Esophagus (tissue), 2 donors: ENCODE measurements at regions not wholly inside any gene's neighbourhood (a gene's known extent, or its start where the extent isn't known, plus 50 kb on each side); places are given as distances from the start of the nearest gene placed in this dataset.

Experiments used
- H3K27ac ChIP-seq, 2 donors: one replicate each; pipeline ENCODE4 v1.5.1; 2013; ENCODE audit warnings: low read depth in 2 of 2, mild to moderate bottlenecking in 2 of 2, inconsistent platforms in 1 of 2, low read length in 1 of 2, moderate library complexity in 1 of 2
- H3K27me3 ChIP-seq, 2 donors: one replicate each; pipeline ENCODE4 v1.6.1; 2013; ENCODE audit warnings: low read length in 2 of 2, control low read depth in 1 of 2, mild to moderate bottlenecking in 1 of 2; ENCODE audit not compliant: insufficient read depth in 2 of 2, control insufficient read depth in 1 of 2
- H3K36me3 ChIP-seq, 2 donors: one replicate each; pipeline ENCODE4 v1.6.1; 2013; ENCODE audit warnings: low read length in 1 of 2; ENCODE audit not compliant: control insufficient read depth in 2 of 2, insufficient read depth in 2 of 2
- H3K4me1 ChIP-seq, 2 donors: one replicate each; pipeline ENCODE4 v1.6.1; 2013; ENCODE audit warnings: low read length in 1 of 2; ENCODE audit not compliant: control insufficient read depth in 2 of 2, insufficient read depth in 2 of 2
- H3K4me3 ChIP-seq, 2 donors: one replicate each; pipeline ENCODE4 v1.5.1; 2013; ENCODE audit warnings: low read length in 2 of 2, mild to moderate bottlenecking in 2 of 2, low read depth in 1 of 2, moderate library complexity in 1 of 2
- H3K9me3 ChIP-seq, 2 donors: one replicate each; pipeline ENCODE4 v1.6.1; 2013; ENCODE audit warnings: mild to moderate bottlenecking in 2 of 2, low read depth in 1 of 2, low read length in 1 of 2, moderate library complexity in 1 of 2; ENCODE audit not compliant: control insufficient read depth in 2 of 2, insufficient read depth in 1 of 2
- WGBS, 2 donors: extraction: QIAGEN DNeasy Blood & Tissue Kit; methylation state at CpG; one replicate each; pipeline ENCODE4 v1.1.7; 2013; 5-methylcytosine and 5-hydroxymethylcytosine counted together
- donor health status: healthy with polysubstance abuse.
- donor health status: Bipolar disorder and iron deficiency.

GRCh38 chr4:184544788-184545409 is 70.5 kb upstream of the IRF2 start:
- no peaks in the 10 kb centered on the region for H3K9me3 ChIP-seq
- no peak overlapping the region for H3K27ac ChIP-seq
- H3K27me3 ChIP-seq: no peaks in the 10 kb centered on the region
- no peak overlapping the region for H3K4me3 ChIP-seq
- 39 to 51% methylated on average over 4 of the region's 4 CpGs for WGBS, 2 donors
- H3K4me1 ChIP-seq: no peaks in the 10 kb centered on the region
- no peaks in the 10 kb centered on the region for H3K36me3 ChIP-seq

- Histone ChIP-seq H3K4me3 (no peak overlapping the region), H3K27me3 (no peaks in the 10 kb centered on the region), H3K36me3 (no peaks in the 10 kb centered on the region), H3K4me1 (no peaks in the 10 kb centered on the region), H3K9me3 (no peaks in the 10 kb centered on the region), H3K27ac (no peak overlapping the region)
- 88 to 89% methylated on average over 5 of the region's 5 CpGs for WGBS, 2 donors
These were observed 67.6 kb upstream of the IRF2 start for GRCh38 chr4:184541907-184542306.

GRCh38 chr4:184540307-184540706 is 66.0 kb upstream of the IRF2 start:
- H3K27ac ChIP-seq: no peak overlapping the region
- no peak overlapping the region for H3K4me3 ChIP-seq
- no peaks in the 10 kb centered on the region for H3K4me1 ChIP-seq
- no peaks in the 10 kb centered on the region for H3K36me3 ChIP-seq
- no peaks in the 10 kb centered on the region for H3K27me3 ChIP-seq
- WGBS, 2 donors: 85 to 90% methylated on average over 1 of the region's 1 CpG
- H3K9me3 ChIP-seq: no peaks in the 10 kb centered on the region

DNA sequence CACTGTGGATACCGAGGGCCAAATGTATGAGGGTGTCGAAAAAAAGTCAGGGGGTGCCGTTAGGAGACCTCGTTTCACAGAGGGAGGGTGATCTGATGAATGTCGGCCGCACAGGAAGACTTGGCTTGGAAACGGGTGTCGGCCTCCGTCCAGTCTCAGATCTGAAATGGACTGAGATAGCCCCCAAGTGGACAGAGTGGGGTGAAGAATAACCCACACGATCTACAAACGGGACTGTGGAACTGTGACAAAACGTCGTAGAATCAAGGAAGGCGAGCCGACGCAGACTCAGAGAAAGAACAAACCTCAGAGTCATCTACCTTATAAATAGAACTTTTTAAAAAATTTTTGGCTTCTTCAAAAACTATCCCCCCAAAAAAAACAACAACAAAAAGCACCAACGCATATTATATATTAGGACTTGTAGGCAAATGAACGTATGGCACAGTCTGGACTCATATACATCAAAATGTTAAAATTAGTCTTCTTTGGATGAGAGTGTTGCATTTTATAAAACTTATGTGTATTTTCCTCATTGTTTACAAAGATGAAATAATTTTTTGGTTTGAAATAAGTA is 63.8 kb upstream of the IRF2 start:
- WGBS, 2 donors: 2% methylated on average over 18 of the region's 18 CpGs
- Histone ChIP-seq H3K4me1 (no peaks in the 10 kb centered on the region), H3K4me3 (peak overlapping the region; percentile 65 to 87), H3K36me3 (no peaks in the 10 kb centered on the region), H3K27me3 (no peaks in the 10 kb centered on the region), H3K9me3 (no peaks in the 10 kb centered on the region), H3K27ac (peak overlapping the region; percentile 82 to 95)

DNA sequence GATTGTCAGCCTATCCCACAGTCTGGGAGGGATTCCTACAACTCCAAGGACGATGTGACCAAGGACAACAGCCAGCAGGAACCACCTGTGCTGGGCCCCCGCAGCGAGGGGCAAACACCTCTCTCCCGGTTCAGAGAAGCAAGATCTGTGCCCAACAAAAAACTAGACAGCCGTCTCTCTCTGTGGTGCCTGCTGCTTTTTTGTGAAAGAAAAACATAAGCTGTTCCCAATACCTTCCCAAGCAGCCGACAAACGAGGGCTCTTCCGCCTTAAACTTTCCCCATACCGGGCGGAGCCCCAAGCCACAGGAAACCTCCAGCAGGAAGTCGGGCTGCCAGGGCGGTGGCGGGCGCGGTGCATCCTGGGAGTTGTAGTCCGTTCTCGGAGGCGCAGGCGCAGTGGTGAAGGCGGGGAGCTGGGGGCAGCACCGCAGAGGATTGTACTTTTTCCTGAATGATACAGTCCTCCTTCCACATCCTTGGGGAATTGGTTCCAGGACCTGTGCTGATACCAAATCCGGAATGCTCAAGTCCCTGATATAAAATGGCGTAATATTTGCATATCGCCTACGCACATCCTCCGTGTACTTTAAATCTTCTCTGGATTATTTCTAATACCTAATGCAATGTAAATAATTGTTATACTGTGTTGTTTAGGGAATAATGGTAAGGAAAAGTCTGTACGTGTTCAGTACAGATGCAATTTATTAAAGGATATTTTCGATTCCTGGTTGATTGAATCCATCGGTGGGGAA is 63.1 kb upstream of the IRF2 start:
- H3K27me3 ChIP-seq: no peaks in the 10 kb centered on the region
- H3K4me3 ChIP-seq: peak overlapping the region; percentile 65 to 87
- no peaks in the 10 kb centered on the region for H3K4me1 ChIP-seq
- 0 to 1% methylated on average over 29 of the region's 29 CpGs for WGBS, 2 donors
- no peaks in the 10 kb centered on the region for H3K9me3 ChIP-seq
- H3K36me3 ChIP-seq: no peaks in the 10 kb centered on the region
- peak overlapping the region; percentile 95 to 97 for H3K27ac ChIP-seq

DNA sequence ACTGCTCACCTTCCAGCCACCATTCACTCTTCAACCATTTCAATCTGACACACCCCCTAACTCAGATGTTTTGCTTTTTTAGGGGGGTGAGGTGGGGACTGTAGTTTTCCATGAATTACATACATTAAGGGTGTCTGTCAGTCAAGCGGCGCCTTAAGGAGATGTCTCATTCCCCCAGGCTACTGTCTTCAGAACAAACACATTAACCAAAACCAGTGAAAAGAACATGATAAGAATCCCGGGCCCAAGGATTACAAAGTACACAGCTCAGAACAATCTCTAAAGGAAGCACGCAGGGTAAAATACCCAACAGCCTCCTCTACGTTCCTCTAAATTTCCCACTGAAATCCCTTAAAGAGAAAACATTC is 62.5 kb upstream of the IRF2 start:
- H3K27ac ChIP-seq: peak overlapping the region; percentile 95 to 97

GRCh38 chr4:184536065-184536880 is 61.9 kb upstream of the IRF2 start:
- 48 to 60% methylated on average over 10 of the region's 10 CpGs for WGBS, 2 donors
- Histone ChIP-seq H3K4me3 (peak overlapping the region; percentile 65 to 87), H3K27ac (peak overlapping the region; percentile 95 to 97), H3K27me3 (no peaks in the 10 kb centered on the region), H3K9me3 (no peaks in the 10 kb centered on the region), H3K4me1 (no peaks in the 10 kb centered on the region), H3K36me3 (no peaks in the 10 kb centered on the region)

More for the DNA sequence above, 62.5 kb upstream of the IRF2 start:
- H3K9me3 ChIP-seq: no peaks in the 10 kb centered on the region
- 7 to 10% methylated on average over 5 of the region's 5 CpGs for WGBS, 2 donors
- peak overlapping the region; percentile 65 to 87 for H3K4me3 ChIP-seq
- no peaks in the 10 kb centered on the region for H3K36me3 ChIP-seq
- H3K27me3 ChIP-seq: no peaks in the 10 kb centered on the region
- H3K4me1 ChIP-seq: no peaks in the 10 kb centered on the region

- no peaks in the 10 kb centered on the region for H3K4me1 ChIP-seq
- no peak overlapping the region for H3K4me3 ChIP-seq
- no peaks in the 10 kb centered on the region for H3K36me3 ChIP-seq
- 65 to 70% methylated on average over 5 of the region's 5 CpGs for WGBS, 2 donors
- H3K27me3 ChIP-seq: no peaks in the 10 kb centered on the region
- no peak overlapping the region for H3K27ac ChIP-seq
- H3K9me3 ChIP-seq: no peaks in the 10 kb centered on the region
These were observed 60.4 kb upstream of the IRF2 start for GRCh38 chr4:184534511-184535391.

- H3K9me3 ChIP-seq: peaks cover 0 to 3% of the 10 kb centered on the region in 2 donors
- H3K36me3 ChIP-seq: no peaks in the 10 kb centered on the region
- H3K4me3 ChIP-seq: no peak overlapping the region
- no peaks in the 10 kb centered on the region for H3K27me3 ChIP-seq
- H3K4me1 ChIP-seq: no peaks in the 10 kb centered on the region
- H3K27ac ChIP-seq: peak overlapping the region; percentile 17 to 48
These were observed 59.6 kb upstream of the IRF2 start for GRCh38 chr4:184533908-184534307.
